ENCODE measurements at regions not wholly inside any gene's neighbourhood (a gene's known extent, or its start where the extent isn't known, plus 50 kb on each side); places are given as distances from the start of the nearest gene placed in this dataset.
"Not testable (repeated sequence)": the region's sequence is repeated elsewhere in the genome, so short reads cannot be mapped to it uniquely, and the experiment has no call there.

GRCh38 chr21:10437977-10438376 lies 83.4 kb upstream of the TPTE start:
- TF ChIP-seq CTCF, POLR2A (IDR thresholded peaks at IDR 0.05): not testable (repeated sequence)

Measured in body of pancreas (tissue), 4 donors.